ENCODE measurements at regions not wholly inside any gene's neighbourhood (a gene's known extent, or its start where the extent isn't known, plus 50 kb on each side); places are given as distances from the start of the nearest gene placed in this dataset.
"Not testable (repeated sequence)": the region's sequence is repeated elsewhere in the genome, so short reads cannot be mapped to it uniquely, and the experiment has no call there.

DNA sequence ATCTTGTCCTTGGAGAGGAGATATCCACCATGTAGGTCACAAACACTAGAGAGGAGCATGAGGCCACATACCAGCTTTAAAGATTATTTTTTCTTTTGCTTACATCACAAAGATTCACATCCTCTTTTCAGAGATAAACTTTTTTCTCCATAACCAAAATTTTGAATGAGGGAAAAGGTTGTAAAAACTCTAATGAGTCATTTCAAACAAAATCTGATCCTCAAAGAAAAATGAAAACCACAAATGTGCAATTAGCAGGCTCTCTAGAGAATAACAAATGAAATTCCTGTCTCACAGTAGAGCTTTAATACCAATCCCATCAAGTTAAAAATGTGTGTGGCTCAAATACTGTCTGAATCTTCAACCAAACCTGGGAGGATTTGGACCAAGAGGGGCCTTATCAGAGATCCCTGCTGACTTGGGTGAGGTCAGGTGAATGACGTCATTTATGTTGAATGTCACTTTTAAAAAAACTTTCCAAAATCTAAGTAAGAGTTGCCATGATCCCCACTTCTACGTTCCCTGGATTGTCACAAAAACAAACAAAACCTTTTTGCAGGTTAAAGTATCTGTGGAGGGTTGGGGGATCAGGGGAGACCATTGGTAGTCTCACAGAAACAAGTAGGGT lies 261.5 kb upstream of the NPSR1 start:
- DNase-seq = no peak

GRCh38 chr7:34401776-34402175 lies 256.2 kb upstream of the NPSR1 start:
- DNase-seq = no peak

DNA sequence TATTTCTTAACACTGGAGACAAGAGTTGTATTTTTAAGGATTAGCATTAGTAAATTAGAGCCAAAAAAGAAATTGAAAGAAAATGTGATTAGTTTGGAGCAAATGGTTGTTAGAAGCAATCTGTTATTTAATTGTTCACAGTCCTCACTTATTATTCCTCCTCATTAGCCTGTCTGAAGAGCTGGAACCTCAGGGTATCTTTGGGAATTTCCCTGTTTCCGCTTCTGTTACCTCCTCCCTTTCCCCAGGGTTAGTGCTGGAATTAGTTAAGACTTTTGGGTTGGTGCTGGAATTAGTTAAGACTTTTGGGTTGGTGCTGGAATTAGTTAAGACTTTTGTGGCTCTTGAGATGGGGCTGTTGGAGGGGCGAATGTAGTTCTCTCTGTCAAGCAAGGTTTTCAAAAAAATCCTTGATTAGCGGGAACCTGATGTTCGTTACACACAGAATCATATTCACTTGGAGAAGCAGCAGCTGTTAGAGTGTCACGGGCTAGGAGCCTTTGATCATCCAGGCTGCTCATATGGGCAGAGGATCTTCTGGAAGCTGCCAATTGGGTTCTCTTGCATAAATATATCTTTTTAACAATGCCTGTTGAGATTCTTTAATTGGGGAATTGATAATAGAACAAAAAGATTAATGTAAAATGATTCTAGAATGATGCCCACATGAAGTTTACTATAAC lies 251.0 kb upstream of the NPSR1 start:
- DNase-seq = no peak

GRCh38 chr7:34407586-34407985 lies 250.4 kb upstream of the NPSR1 start:
- no peak for DNase-seq

- no peak for DNase-seq
These were observed 240.2 kb upstream of the NPSR1 start for GRCh38 chr7:34417781-34418180.

DNA sequence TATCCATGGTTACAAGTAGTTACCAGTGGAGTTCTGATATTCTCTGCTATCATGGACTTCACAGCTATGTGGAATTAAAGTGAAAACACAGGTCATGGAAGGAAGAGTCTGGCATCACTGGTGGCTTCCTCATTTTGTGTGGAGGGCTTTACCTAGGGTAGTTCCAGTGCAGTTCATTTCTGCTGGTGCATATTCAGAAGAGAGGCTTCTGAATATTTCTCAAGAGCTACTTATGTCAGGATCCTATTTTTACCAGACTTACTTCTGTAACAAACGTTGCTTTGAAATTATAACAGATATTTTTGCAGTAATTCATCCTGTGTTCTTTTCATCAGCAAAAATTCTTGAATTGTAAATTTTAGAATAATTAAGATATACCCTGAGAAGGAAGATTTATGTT lies 236.5 kb upstream of the NPSR1 start:
- no peak for DNase-seq

- DNase-seq = no peak
These were observed 232.8 kb upstream of the NPSR1 start for GRCh38 chr7:34425194-34425593.

DNA sequence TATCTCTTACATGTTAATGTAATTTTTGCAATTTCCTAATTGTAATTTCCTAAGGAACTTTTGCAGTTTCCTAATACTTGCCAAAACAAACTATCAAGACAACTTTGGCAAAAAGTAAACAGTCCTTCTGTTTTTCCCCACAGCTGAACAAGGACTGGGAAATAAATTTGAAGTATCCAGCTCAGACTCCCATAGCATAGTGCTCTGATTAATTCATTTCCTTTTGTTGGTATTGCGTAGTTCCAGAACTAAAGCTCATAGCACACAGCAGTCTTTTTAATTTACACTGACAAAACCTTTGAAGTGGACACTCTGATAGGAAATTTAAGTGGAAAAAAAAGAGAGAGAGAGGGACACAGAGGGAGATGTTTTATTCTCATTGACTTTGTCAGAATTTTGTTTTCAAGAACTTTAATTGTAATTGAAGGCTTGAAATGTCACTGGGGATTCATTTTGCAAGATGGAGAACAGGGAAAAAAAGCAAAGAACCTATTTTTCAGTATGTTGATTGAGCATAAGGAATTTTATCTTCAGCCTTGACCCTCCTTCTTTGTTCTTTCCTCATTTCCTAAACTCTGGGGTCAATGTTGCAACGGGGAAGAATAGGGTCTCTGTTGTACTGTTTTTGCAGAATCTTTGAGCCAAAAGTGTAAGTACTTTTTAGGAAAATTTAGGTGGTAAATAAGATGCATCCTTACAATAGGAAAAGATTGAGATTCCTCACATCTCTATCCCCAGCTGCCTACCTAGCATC lies 232.2 kb upstream of the NPSR1 start:
- DNase-seq = no peak

DNA sequence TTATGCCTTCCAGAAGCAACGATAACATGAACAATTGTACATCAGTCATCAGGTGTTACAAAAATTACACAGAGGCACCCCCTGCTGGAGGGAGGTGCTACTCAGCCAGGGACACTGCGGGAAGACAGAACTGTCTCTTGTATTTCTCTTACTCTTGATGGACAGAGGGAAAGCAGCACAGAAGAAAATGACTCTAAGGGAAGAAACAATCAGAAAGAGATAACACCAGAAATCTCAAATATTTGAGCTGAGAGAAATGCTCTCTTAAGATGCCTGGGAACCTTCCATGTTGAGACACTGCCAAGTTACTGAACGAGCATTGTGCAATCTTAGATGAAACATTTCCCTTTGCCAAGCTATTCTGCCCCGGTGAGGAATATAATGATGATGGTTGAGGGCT lies 227.6 kb upstream of the NPSR1 start:
- no peak for DNase-seq

GRCh38 chr7:34438436-34438835 lies 219.6 kb upstream of the NPSR1 start:
- DNase-seq = no peak

DNA sequence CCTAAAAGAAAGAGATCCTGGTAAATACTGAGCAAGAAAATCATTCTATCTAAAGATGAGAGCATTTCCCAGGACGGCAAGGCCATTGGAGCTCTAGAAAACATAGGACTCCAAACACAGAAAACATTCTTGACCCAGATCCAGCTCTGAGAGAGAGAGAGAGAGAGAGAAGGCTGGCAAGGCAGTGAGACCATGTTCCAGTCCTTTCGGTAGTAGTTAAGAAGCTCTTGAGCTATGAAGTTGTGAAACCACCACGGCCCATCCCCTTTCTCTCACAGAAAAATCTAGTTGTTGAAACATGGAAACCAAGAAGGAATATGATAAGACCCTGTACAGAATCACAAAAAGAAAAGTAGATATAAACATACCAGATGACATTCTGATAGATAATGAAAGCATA lies 212.4 kb upstream of the NPSR1 start:
- no peak for DNase-seq

DNA sequence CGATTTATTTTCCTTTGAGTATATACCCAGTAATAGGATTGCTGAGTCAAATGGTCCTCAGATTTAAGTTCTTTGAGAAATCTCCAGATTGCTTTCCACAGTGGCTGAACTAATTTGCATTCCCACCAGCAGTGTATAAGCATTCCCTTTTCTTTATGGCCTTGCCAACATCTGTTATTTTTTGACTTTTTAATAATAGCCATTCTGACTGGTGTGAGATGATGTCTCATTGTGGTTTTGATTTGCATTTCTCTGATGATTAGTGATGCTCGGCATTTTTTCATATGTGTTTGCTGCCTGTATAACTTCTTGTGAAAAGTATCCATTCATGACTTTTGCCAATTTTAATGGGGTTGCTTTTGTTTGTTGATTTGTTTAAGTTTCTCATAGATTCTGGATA lies 209.5 kb upstream of the NPSR1 start:
- DNase-seq = not testable (repeated sequence)

- no peak for DNase-seq
These were observed 208.3 kb upstream of the NPSR1 start for GRCh38 chr7:34449765-34450164.

GRCh38 chr7:34451183-34451582 lies 206.8 kb upstream of the NPSR1 start:
- DNase-seq = no peak

- no peak for DNase-seq
These were observed 206.1 kb upstream of the NPSR1 start for GRCh38 chr7:34451923-34452322.

GRCh38 chr7:34452363-34452762 lies 205.7 kb upstream of the NPSR1 start:
- no peak for DNase-seq

- no peak for DNase-seq
These were observed 204.9 kb upstream of the NPSR1 start for GRCh38 chr7:34453150-34453549.

DNA sequence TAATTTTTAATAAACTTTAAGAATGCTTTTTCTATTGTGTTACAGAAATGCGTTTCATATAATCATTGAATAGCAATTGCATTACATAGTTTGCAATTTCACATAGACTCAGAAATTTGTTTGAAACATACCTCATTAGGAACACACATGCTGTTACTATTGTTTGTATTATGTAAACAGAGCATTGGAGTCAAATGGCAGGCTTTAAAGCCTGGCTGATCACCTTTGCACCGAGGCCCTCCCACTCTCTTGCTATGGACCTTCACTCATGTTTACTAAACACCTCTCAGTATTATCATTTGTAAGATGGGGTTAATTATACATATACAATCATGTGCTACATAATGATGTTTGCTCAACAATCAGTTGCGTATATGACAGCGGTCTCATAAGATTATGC lies 203.6 kb upstream of the NPSR1 start:
- DNase-seq = no peak

DNA sequence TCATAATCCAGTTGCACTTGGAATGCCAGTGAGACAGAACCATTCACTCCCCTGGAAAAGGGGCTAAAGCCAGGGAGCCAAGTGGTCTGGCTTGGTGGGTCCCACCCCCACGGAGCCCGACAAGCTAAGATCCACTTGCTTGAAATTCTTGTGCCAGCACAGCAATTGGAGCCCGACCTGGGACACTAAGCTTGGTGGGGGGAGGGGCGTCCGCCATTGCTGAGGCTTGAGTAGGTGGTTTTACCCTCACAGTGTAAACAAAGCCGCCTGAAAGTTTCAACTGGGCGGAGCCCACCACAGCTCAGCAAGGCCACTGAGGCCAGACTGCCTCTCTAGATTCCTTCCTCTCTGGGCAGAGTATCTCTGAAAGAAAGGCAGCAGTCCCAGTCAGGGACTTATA lies 200.7 kb upstream of the NPSR1 start:
- DNase-seq = no peak

- no peak for DNase-seq
These were observed 194.2 kb upstream of the NPSR1 start for GRCh38 chr7:34463830-34464229.

- no peak for DNase-seq
These were observed 186.2 kb upstream of the NPSR1 start for GRCh38 chr7:34471844-34472243.

- no peak for DNase-seq
These were observed 171.6 kb upstream of the NPSR1 start for GRCh38 chr7:34486371-34486770.

GRCh38 chr7:34487391-34488115 lies 170.5 kb upstream of the NPSR1 start:
- DNase-seq = no peak

GRCh38 chr7:34488766-34489165 lies 169.3 kb upstream of the NPSR1 start:
- no peak for DNase-seq
